GM18868 (cell line): ENCODE measurements at regions not wholly inside any gene's neighbourhood (a gene's known extent, or its start where the extent isn't known, plus 50 kb on each side); places are given as distances from the start of the nearest gene placed in this dataset.

Source experiments
- ATAC-seq: cut with Tn5 transposase; IDR thresholded peaks from one replicate; pipeline ENCODE4 v1.9.1; 2021; ENCODE audit warnings: mild to moderate bottlenecking, moderate library complexity; ENCODE audit not compliant: unreplicated experiment

GRCh38 chr4:137333031-137333430 lies 199.3 kb downstream of the PCDH18 start:
- no peak for ATAC-seq

DNA sequence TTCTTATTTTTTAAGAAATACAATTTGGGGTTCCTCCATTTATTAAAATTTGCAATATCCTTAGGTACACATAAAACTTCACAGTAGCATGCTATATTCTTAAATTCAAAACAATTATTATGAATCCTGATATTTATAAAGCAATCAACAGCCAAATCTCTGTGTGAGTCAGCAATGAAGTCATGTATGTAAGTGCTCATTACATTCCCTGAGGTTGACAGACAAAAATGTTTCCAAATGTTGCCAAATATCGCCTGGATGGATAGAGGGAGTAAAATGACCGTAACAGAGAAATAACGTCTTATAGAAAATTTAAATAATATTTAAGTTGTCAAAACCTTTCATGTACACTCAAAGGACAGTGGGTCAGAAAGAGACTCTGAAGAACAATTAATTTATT lies 220.0 kb downstream of the PCDH18 start:
- ATAC-seq, result no peak

DNA sequence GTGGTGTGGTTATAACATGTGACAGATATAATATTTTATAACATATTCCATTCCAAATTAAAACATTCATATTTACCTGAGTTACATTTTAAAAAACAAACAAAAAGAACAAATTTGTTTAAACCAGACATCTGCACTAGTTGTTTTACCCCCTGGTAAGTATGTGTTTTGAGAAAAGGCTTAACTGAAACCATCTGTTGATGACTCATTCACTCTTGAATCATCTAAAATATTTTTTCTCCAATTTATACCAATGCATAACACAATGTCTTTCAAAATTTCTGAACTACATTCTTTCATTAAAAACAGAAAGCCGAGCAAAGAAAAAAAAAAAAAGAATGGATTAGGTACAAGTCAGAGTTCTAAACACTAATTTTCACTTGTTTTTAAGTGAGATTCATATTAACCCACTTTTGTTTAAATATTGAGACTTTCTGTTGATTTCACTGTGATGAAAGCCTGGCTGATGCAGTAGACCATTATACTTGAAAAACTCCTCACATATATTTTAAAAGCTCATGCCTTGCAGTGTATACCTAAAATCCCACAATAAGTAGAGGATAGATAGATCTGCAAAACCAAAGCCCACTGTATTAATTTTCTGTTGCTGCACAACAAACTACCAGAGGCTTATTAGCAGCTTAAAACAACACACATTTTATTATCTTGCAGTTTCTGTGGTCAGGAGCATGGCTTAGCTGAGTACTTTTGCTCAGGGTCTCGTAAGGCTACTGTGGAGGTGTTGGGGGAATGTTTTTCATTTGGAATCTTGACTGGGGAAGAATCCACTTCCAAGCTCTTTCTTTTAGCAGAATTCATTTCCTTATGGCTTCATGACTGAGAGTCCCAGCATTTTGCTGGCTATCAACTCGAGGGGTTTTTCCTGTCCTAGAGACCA lies 221.5 kb downstream of the PCDH18 start:
- ATAC-seq, result no peak

DNA sequence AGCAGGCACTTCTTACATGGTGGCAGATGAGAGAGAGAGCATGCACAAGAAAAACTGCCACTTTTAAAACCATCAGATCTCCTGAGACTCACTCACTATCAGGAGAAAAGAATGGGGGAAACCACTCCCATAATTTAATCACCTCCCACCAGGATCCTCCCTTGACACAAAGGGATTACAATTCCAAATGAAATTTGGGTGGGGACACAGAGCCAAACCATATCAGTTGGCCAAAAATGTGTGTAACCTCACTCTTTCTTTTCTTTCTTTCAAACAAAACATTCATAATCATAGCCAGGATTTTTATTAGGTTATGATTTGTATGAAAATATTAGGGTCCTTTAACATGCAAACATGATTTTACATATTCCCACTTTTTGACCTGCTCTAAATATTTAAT lies 222.1 kb downstream of the PCDH18 start:
- ATAC-seq, result no peak

GRCh38 chr4:137309424-137309823 lies 222.9 kb downstream of the PCDH18 start:
- no peak for ATAC-seq

DNA sequence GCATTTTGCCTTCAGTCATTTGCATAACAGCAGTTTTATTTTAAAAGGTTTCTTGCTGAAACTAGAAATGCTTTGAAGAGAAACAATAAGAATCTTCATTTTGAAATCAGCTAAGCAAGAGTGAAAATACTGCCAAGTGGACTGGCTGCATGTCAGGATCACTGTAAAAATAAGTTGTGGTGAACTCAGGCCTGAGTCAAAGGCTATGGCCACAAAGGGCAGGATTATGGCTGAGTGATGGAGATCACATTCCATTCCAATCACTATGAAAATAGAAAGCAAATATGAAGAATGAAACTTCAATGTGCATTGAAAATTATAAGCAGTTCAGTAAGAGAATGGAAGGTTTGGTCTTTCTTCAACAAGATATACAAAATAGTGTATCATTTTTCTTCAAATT lies 224.5 kb downstream of the PCDH18 start:
- no peak for ATAC-seq

DNA sequence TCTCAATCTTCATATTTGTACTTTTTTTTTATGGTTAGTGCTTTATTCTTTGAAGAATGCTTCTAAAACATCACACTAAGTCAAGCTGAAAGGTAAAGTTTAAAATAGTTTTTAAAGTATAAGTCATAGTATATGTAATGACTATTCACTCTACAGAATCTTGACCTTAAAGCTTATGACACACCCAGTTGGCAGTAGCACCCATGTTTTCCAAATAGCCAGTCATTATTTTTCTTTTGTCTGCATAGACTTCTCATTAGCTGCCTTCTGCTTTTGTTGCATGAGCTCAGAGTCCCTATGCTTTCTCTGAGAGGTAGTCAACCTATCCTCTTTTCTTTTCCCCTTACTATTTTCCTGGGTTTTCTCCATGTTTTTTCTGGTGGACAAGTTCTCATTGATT lies 231.5 kb downstream of the PCDH18 start:
- ATAC-seq, result no peak

DNA sequence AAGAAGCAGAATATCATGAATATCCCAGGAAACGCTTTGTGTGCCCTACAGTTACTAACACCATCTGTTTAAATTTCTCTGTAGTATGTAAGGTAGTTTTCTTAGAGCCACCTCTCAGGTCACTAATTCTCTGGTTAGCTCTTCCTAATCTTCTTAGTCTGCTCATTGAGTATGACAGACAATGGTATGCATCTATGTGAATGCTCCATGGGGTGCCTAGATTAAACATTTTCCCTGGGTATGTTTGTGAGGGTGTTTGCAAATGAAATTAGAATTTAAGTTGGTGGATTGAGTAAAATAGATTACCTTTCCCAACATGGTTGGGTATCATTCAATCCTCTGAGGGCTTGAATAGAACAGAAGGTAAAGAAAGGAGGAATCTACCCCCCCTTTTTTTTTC lies 233.0 kb downstream of the PCDH18 start:
- ATAC-seq, result no peak

DNA sequence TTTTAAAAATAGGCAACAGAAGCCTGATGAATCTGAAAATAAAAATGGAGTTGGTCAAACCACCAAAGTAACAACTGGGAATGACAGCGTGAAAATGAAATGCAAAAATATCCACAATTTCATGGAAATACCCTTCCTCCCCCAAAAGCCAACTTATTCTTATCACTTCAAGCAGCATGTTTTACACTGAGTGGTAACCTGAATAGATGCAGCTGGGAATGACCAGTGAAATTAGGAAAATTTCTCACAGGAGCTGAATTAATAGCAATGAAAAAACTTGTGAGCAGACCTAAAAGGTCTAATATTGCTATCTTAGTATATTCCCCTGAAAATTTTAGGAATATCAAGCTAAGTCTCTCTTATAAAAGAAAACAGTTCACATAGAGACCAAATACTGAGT lies 239.0 kb downstream of the PCDH18 start:
- ATAC-seq, result no peak

DNA sequence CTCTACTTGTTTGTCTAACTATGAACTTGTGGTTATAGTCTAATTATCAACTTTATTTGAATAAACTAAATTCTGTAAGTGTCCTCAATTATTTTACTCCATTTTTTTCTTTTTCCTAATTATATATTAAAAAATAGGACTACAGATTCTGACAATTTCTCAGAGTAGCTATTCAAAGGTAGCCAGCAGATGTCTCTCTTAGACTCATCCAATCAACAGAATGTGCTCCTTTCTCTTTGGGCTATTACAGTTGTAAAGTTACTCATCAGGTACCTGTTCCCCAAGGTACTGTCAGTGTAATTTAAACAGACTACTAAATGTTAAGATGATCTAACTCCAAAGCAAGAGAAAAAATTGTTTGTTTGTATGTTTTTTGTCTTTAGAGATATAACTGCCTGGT lies 248.6 kb downstream of the PCDH18 start:
- no peak for ATAC-seq

GRCh38 chr4:137278431-137278830 lies 253.9 kb downstream of the PCDH18 start:
- no peak for ATAC-seq

GRCh38 chr4:137274404-137274803 lies 257.9 kb downstream of the PCDH18 start:
- no peak for ATAC-seq

- ATAC-seq, result no peak
Observed at GRCh38 chr4:137267024-137267423, 265.3 kb downstream of the PCDH18 start.

- no peak for ATAC-seq
Observed at GRCh38 chr4:137266511-137266910, 265.8 kb downstream of the PCDH18 start.

GRCh38 chr4:137263206-137263605 lies 269.1 kb downstream of the PCDH18 start:
- no peak for ATAC-seq

DNA sequence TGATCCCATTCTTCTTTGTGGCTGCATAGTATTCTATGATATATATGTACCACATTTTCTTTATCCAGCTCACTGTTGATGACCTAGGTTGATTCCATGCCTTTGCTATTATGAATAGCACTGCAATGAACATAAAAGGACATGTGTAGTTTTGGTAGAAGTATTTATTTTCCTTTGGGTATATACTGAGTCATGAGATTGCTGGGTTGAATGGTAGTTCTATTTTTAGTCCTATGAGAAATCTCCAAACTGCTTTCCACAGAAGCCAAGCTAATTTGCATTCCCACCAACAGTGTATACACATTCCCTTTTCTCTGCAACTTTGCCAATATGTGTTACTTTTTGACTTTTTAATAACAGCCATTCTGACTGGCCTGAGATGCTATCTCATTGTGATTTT lies 278.3 kb downstream of the PCDH18 start:
- ATAC-seq, result no peak

GRCh38 chr4:137249112-137249511 lies 283.2 kb downstream of the PCDH18 start:
- ATAC-seq, result no peak

DNA sequence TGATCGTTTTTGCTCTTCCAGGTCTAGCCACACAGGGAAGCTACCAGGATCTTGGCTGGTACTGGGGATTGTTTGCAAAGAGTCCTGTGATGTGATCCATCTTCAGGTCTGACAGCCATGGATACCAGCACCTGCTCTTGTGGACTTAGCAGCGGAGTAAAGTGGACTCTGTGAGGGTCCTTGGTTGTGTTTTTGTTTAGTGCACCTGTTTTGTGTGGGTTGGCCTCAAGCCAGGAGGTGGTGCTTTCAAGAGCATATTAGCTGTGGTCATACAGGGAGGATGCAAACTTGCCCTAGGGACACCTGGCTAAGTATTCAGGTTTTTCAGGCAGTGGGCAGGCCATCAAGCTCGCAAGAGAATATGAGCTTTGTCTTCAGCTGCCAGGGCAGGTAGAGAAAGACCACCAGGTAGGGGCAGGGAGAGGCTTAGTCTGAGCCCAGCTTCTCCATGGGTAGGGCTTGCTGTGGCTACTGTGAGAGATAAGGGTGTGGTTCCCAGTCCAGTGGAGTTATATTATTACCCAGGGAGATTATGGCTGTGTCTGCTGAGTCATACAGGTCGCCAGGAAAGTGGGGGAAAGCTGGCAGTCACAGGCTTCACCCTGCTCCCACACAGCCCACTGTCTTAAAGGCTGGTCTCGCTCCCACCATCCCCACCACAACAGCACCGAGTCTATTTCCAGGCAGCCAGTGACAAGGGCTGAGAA lies 293.7 kb downstream of the PCDH18 start:
- no peak for ATAC-seq

DNA sequence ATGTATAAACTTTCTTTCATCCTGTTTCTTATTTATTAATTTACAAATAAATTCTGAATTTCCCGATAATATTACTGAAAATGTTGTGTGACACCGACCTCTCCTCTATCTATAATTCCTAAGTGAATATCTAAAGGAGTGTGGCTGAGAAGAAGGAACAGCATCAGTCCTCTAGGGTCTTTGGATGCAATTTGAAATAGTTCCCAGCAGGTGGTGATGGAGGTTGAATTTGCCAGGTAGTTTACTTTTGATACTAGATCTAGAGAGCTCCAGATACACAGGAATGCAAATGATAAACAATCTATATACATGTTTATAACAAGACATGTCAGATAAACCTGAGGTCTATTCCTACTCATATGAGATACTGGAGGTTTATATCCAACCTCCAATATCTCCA lies 305.4 kb downstream of the PCDH18 start:
- ATAC-seq, result no peak

DNA sequence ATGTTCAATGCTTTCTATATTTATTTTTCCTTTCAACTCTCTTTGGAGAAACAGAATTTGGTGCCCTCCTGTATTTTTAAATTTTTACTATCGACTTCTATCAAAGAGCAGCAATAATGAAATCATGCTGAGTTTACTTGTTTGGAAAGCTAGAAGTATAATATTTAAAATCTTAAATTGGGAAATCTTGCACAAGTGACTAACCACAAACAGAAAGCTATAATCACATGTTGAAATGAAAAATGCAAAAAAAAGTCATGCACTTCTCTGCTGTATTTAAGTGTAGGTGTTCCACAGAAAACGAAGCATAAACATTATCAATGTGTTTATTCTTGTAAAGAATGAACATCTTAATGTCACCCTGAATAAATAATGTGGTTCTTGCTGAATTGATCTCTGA lies 306.1 kb downstream of the PCDH18 start:
- no peak for ATAC-seq

GRCh38 chr4:137213372-137214173 lies 318.7 kb downstream of the PCDH18 start:
- no peak for ATAC-seq

DNA sequence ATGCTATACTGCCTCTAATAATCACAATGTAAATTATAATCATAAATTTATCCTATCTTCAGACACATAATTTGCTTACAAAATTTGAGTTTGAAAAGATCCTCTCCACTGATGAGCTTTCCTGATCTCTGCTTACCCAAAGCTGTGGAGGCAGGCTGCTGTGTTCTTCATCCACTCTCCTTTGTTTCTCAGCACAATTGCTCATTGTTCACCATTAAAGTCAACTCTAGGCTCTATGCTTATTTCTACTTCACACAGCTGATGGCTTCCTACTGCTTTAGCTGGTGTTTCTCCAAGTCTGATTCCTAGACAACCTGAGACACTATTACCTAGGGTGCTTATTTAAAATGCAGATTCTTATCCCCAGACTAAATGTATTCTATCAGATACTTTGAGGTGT lies 319.7 kb downstream of the PCDH18 start:
- no peak for ATAC-seq
